ENCODE measurements at regions not wholly inside any gene's neighbourhood (a gene's known extent, or its start where the extent isn't known, plus 50 kb on each side); places are given as distances from the start of the nearest gene placed in this dataset.

DNA sequence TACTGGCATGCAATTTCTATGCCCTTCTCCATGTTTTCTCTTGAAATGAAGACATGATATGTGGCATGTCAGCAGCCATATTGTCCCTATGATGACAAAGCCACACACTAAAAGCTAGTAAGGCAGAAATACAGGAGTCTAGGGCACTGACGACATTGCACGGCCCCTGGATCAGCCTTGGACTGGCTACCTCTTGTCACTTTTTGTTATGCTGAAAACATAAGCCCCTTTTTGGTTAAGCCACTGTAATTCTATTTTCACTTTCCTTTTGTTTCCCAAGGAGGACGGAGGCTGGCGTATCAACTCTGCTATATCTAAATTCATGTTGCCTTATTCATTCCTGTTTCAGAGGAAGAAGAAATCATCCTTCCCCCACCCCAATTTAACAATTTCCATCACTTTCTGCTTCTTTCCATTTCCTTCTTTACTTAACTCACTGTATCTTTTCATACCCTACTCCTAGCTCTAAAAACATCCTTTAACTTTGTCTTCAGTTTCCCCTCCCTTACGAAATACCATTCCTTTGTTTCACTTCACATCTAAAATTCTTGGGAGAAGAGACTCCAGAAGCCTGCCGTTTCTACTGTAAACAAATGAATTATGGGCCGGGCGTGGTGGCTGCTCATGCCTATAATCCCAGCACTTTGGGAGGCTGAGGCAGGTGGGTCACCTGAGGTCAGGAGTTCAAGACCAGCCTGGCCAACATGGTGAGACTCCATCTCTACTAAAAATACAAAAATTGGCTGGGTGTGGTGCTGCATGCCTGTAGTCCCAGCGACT, 364.1 kb downstream of the PCNX1 start (continued):
- TF ChIP-seq, protein P1, sequence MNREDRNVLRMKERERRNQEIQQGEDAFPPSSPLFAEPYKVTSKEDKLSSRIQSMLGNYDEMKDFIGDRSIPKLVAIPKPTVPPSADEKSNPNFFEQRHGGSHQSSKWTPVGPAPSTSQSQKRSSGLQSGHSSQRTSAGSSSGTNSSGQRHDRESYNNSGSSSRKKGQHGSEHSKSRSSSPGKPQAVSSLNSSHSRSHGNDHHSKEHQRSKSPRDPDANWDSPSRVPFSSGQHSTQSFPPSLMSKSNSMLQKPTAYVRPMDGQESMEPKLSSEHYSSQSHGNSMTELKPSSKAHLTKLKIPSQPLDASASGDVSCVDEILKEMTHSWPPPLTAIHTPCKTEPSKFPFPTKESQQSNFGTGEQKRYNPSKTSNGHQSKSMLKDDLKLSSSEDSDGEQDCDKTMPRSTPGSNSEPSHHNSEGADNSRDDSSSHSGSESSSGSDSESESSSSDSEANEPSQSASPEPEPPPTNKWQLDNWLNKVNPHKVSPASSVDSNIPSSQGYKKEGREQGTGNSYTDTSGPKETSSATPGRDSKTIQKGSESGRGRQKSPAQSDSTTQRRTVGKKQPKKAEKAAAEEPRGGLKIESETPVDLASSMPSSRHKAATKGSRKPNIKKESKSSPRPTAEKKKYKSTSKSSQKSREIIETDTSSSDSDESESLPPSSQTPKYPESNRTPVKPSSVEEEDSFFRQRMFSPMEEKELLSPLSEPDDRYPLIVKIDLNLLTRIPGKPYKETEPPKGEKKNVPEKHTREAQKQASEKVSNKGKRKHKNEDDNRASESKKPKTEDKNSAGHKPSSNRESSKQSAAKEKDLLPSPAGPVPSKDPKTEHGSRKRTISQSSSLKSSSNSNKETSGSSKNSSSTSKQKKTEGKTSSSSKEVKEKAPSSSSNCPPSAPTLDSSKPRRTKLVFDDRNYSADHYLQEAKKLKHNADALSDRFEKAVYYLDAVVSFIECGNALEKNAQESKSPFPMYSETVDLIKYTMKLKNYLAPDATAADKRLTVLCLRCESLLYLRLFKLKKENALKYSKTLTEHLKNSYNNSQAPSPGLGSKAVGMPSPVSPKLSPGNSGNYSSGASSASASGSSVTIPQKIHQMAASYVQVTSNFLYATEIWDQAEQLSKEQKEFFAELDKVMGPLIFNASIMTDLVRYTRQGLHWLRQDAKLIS (CRISPR knock-in tag; IDR thresholded peaks at IDR 0.05; ENCODE audit: borderline replicate concordance) = no peak
- TF ChIP-seq, protein P2, sequence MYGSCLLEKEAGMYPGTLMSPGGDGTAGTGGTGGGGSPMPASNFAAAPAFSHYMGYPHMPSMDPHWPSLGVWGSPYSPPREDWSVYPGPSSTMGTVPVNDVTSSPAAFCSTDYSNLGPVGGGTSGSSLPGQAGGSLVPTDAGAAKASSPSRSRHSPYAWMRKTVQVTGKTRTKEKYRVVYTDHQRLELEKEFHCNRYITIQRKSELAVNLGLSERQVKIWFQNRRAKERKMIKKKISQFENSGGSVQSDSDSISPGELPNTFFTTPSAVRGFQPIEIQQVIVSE (CRISPR knock-in tag; IDR thresholded peaks at IDR 0.05; ENCODE audit: borderline replicate concordance) = no peak
- no peak for TF ChIP-seq CBFB (CRISPR knock-in tag; IDR thresholded peaks at IDR 0.05; ENCODE audit: low read depth)
- TF ChIP-seq, protein P3, sequence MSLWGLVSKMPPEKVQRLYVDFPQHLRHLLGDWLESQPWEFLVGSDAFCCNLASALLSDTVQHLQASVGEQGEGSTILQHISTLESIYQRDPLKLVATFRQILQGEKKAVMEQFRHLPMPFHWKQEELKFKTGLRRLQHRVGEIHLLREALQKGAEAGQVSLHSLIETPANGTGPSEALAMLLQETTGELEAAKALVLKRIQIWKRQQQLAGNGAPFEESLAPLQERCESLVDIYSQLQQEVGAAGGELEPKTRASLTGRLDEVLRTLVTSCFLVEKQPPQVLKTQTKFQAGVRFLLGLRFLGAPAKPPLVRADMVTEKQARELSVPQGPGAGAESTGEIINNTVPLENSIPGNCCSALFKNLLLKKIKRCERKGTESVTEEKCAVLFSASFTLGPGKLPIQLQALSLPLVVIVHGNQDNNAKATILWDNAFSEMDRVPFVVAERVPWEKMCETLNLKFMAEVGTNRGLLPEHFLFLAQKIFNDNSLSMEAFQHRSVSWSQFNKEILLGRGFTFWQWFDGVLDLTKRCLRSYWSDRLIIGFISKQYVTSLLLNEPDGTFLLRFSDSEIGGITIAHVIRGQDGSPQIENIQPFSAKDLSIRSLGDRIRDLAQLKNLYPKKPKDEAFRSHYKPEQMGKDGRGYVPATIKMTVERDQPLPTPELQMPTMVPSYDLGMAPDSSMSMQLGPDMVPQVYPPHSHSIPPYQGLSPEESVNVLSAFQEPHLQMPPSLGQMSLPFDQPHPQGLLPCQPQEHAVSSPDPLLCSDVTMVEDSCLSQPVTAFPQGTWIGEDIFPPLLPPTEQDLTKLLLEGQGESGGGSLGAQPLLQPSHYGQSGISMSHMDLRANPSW (CRISPR knock-in tag; conservative IDR thresholded peaks at IDR 0.05; ENCODE audit: low read depth) = no peak
- no peak for TF ChIP-seq EMX1 (CRISPR knock-in tag; IDR thresholded peaks at IDR 0.05)
- TF ChIP-seq, protein P4, sequence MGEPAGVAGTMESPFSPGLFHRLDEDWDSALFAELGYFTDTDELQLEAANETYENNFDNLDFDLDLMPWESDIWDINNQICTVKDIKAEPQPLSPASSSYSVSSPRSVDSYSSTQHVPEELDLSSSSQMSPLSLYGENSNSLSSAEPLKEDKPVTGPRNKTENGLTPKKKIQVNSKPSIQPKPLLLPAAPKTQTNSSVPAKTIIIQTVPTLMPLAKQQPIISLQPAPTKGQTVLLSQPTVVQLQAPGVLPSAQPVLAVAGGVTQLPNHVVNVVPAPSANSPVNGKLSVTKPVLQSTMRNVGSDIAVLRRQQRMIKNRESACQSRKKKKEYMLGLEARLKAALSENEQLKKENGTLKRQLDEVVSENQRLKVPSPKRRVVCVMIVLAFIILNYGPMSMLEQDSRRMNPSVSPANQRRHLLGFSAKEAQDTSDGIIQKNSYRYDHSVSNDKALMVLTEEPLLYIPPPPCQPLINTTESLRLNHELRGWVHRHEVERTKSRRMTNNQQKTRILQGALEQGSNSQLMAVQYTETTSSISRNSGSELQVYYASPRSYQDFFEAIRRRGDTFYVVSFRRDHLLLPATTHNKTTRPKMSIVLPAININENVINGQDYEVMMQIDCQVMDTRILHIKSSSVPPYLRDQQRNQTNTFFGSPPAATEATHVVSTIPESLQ (CRISPR knock-in tag; IDR thresholded peaks at IDR 0.05) = no peak
- no peak for TF ChIP-seq FOXP1 (CRISPR knock-in tag; IDR thresholded peaks at IDR 0.05; ENCODE audit: borderline replicate concordance)
- no peak for TF ChIP-seq SMAD3 (CRISPR knock-in tag; IDR thresholded peaks at IDR 0.05; ENCODE audit: borderline replicate concordance)

DNA sequence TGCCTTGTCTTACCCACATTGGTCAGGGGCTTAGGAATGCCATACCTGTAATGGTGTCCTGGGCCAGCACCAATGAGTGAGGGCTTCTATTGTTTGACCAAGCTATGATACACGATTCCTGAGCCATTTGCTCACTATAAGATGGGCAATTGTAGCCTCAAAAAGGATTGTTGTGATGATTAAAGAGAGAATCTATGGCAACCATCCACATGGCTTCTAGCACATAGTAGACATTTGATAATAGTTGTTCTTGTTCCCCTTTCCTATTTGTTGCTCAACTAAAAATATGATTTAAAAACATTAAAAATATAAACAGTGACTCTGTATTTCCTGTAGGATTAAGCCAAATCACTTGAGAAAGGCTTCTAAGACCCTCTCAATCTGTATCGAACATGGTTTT, 366.1 kb downstream of the PCNX1 start:
- POLR2A ChIA-PET = no interaction called here

More for the DNA sequence above, 366.1 kb downstream of the PCNX1 start:
- Mint-ChIP-seq H3K4me1 (peaks cover 9% of the 10 kb centered on the region), H3K27ac (no peak overlapping the region), H3K9me3 (peaks cover 34% of the 10 kb centered on the region), H3K36me3 (peaks cover 20% of the 10 kb centered on the region), H3K27me3 (ENCODE audit: low read depth) (peaks cover 6% of the 10 kb centered on the region), H3K4me3 (no peak overlapping the region)
- TF ChIP-seq NR2C2 (CRISPR knock-in tag; IDR thresholded peaks at IDR 0.05) (no peak), GTF2I (CRISPR knock-in tag; conservative IDR thresholded peaks at IDR 0.05) (no peak)
- TF ChIP-seq, protein P5, sequence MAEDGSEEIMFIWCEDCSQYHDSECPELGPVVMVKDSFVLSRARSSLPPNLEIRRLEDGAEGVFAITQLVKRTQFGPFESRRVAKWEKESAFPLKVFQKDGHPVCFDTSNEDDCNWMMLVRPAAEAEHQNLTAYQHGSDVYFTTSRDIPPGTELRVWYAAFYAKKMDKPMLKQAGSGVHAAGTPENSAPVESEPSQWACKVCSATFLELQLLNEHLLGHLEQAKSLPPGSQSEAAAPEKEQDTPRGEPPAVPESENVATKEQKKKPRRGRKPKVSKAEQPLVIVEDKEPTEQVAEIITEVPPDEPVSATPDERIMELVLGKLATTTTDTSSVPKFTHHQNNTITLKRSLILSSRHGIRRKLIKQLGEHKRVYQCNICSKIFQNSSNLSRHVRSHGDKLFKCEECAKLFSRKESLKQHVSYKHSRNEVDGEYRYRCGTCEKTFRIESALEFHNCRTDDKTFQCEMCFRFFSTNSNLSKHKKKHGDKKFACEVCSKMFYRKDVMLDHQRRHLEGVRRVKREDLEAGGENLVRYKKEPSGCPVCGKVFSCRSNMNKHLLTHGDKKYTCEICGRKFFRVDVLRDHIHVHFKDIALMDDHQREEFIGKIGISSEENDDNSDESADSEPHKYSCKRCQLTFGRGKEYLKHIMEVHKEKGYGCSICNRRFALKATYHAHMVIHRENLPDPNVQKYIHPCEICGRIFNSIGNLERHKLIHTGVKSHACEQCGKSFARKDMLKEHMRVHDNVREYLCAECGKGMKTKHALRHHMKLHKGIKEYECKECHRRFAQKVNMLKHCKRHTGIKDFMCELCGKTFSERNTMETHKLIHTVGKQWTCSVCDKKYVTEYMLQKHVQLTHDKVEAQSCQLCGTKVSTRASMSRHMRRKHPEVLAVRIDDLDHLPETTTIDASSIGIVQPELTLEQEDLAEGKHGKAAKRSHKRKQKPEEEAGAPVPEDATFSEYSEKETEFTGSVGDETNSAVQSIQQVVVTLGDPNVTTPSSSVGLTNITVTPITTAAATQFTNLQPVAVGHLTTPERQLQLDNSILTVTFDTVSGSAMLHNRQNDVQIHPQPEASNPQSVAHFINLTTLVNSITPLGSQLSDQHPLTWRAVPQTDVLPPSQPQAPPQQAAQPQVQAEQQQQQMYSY (CRISPR knock-in tag; IDR thresholded peaks at IDR 0.05) = no peak
- CTCF ChIA-PET = no interaction called here
- ATAC-seq = no peak
- DNase-seq (ENCODE audit: low spot score) = no peak

All from WTC11 (cell line).